Mammary epithelial cell (primary cell): ENCODE measurements at regions not wholly inside any gene's neighbourhood (a gene's known extent, or its start where the extent isn't known, plus 50 kb on each side); places are given as distances from the start of the nearest gene placed in this dataset.

Experiments used
- EZH2 ChIP-seq: IDR thresholded peaks from 2 replicates; pipeline ENCODE4 v1.6.1; 2012; ENCODE audit warnings: low read length, inconsistent platforms, borderline replicate concordance
- TF ChIP-seq, protein P1 (sequence below), 2 donors: IDR thresholded peaks in 1 of 2; conservative IDR thresholded peaks in 1 of 2; 2 replicates each; pipeline ENCODE4 v1.5.1; 2011 to 2012; ENCODE audit warnings: inconsistent platforms in 2 of 2, low read length in 2 of 2, mild to moderate bottlenecking in 2 of 2, control low read depth in 1 of 2, low read depth in 1 of 2; ENCODE audit not compliant: insufficient read depth in 1 of 2; ENCODE audit errors: extremely low read depth in 1 of 2

DNA sequence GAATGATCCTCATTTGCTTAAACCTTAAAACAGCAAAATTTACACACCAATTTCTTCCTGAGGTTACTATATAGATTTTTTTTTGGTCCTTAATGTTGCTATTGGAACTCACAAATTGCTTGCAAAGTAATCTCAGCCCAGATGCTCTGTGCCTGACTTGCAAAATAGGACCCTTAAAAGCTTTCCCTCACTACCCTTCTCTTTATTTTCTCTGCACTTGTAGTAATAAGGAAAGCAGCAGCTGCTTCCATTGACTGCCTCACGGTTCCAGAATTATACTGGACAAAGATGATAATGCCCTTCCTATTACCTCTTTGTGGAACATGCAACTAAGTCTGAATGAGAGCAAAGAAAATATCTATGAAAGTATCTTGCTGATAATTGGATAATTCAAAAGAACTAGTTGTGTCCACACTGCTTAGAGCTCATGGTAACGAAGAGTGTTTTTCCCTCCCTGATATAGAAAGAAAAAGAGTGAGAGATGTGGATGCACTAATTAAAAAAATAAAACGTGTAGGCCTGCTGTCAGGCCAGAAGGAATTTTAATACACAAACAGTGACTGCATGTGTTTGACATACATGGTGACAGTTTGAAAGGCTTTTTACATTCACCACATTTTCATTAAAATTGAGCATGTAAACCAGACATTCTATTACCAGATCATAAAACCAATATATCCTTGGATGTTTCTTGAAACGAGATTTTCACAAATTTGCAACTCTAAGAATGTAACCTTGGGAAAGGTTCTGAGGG lies 783.1 kb downstream of the GBE1 start:
- TF ChIP-seq, protein P1, sequence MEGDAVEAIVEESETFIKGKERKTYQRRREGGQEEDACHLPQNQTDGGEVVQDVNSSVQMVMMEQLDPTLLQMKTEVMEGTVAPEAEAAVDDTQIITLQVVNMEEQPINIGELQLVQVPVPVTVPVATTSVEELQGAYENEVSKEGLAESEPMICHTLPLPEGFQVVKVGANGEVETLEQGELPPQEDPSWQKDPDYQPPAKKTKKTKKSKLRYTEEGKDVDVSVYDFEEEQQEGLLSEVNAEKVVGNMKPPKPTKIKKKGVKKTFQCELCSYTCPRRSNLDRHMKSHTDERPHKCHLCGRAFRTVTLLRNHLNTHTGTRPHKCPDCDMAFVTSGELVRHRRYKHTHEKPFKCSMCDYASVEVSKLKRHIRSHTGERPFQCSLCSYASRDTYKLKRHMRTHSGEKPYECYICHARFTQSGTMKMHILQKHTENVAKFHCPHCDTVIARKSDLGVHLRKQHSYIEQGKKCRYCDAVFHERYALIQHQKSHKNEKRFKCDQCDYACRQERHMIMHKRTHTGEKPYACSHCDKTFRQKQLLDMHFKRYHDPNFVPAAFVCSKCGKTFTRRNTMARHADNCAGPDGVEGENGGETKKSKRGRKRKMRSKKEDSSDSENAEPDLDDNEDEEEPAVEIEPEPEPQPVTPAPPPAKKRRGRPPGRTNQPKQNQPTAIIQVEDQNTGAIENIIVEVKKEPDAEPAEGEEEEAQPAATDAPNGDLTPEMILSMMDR (conservative IDR thresholded peaks at IDR 0.05 in 1 of 2, IDR thresholded peaks at IDR 0.05 in 1 of 2; ENCODE audit: extremely low read depth in 1 of 2, insufficient read depth in 1 of 2, low read depth in 1 of 2, low read length in 2 of 2): no peak
- TF ChIP-seq EZH2: no peak
